Retinal pigment epithelial cell (primary cell): ENCODE measurements at regions not wholly inside any gene's neighbourhood (a gene's known extent, or its start where the extent isn't known, plus 50 kb on each side); places are given as distances from the start of the nearest gene placed in this dataset.

ENCODE experiments used
- DNase-seq: peaks from one replicate; pipeline ENCODE4 v3.0.0-alpha.2; 2010; ENCODE audit warnings: low read depth
- H3K4me3 ChIP-seq: 2 replicates; pipeline ENCODE4 v1.5.1; 2011; ENCODE audit warnings: mild to moderate bottlenecking, low read length, control low read depth, moderate library complexity
- TF ChIP-seq, protein P1 (sequence below): conservative IDR thresholded peaks from 2 replicates; pipeline ENCODE4 v1.5.1; 2011; ENCODE audit warnings: low read depth, low read length, control low read depth, inconsistent platforms

DNA sequence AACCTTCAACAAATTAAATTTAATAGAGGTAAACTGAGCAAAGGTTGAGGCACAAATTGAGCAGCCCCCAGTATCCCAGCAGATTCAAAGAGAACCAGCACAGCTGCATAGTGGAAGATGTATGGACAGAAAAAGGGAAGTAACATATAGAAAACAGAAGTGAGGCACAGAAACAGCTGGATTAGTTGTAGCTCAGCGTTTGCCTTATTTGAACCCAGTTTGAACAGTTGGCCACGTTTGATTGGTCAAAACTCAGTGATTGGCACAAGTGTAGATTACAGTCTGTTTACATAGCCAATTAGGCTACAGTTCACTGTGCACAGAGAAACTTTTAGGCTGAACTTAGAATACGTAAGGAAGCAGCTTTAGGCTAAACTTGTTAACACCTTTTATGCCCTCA is 315.5 kb downstream of the RMST start:
- TF ChIP-seq, protein P1, sequence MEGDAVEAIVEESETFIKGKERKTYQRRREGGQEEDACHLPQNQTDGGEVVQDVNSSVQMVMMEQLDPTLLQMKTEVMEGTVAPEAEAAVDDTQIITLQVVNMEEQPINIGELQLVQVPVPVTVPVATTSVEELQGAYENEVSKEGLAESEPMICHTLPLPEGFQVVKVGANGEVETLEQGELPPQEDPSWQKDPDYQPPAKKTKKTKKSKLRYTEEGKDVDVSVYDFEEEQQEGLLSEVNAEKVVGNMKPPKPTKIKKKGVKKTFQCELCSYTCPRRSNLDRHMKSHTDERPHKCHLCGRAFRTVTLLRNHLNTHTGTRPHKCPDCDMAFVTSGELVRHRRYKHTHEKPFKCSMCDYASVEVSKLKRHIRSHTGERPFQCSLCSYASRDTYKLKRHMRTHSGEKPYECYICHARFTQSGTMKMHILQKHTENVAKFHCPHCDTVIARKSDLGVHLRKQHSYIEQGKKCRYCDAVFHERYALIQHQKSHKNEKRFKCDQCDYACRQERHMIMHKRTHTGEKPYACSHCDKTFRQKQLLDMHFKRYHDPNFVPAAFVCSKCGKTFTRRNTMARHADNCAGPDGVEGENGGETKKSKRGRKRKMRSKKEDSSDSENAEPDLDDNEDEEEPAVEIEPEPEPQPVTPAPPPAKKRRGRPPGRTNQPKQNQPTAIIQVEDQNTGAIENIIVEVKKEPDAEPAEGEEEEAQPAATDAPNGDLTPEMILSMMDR: no peak
- no peak overlapping the region for H3K4me3 ChIP-seq
- no peak for DNase-seq

DNA sequence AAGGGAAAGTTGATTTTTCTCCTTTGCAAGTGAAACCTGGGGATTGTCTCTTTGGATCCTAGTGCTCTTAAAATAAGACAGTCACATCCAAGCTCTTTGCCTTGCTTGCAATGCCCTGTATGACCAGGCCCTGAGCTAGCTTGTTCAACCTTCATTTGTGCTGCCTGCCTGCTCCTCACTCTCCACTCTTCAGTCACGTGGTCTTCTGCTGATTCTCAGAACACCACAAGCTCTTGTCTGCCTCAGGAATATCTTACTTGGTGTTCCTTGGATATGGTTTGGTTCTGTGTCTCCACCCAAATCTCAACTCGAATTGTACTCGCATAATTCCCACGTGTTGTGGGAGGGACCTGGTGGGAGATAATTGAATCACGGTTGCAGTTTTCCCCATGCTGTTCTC is 318.7 kb downstream of the RMST start:
- TF ChIP-seq, protein P1: no peak
- DNase-seq: no peak
- H3K4me3 ChIP-seq: no peak overlapping the region

DNA sequence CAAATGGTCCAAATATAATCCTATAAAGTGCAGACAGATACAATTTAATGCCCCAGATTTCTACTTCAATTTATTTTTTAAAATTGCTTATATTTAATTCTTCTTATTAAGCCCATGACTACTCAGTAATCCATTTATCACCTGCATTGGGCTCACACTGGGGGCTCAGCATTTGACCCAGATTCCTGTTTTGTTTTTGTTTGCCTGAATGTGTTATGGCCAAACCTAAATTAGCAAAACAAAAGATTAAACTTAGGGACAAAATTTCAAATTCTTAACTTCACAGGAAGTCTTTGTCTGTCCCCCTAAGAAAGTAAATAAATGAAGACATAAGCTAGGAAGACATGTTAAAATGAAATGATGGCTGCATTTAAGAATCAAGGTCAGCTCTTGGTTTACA is 322.3 kb downstream of the RMST start:
- H3K4me3 ChIP-seq: no peak overlapping the region
- TF ChIP-seq, protein P1: no peak
- no peak for DNase-seq

DNA sequence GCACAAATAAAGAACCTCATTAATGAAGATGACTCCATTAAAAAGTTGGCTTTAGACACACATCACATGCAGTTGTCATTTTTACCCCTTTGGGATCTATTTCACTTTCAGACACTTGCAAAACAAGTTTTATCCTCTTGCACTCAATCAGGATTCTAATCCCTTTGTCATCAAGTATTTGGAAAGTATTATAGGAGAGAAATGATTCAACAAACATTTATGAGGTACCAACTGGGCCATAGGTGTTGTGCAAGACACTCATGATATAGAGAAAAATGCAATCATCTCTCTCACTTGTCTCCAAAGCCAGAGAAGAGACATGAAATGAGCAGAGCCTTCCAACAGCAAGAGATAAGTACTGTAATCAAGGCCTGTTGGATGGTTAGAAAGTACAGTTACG is 327.7 kb downstream of the RMST start:
- TF ChIP-seq, protein P1: no peak
- H3K4me3 ChIP-seq: no peak overlapping the region
- no peak for DNase-seq

DNA sequence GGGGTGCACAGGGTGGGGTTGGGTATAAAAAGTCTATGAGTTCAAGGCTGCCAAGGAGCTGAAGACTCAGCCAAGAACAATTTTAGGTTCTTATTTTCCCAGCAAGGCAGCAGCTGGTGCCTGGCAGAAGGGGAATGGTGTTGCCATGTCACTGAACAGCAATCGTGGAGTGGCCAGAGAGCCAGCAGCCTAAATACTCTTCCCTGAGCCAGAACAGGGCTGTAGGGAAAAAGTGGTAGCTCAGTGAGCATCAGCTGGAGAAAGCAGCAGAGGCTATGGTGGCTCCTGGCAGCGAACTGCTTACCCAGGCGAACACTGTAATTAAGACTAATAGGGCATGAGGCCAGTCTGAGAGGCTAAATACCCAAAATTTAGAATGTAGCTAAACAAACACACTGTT is 334.9 kb downstream of the RMST start:
- no peak for DNase-seq
- TF ChIP-seq, protein P1: no peak
- no peak overlapping the region for H3K4me3 ChIP-seq

DNA sequence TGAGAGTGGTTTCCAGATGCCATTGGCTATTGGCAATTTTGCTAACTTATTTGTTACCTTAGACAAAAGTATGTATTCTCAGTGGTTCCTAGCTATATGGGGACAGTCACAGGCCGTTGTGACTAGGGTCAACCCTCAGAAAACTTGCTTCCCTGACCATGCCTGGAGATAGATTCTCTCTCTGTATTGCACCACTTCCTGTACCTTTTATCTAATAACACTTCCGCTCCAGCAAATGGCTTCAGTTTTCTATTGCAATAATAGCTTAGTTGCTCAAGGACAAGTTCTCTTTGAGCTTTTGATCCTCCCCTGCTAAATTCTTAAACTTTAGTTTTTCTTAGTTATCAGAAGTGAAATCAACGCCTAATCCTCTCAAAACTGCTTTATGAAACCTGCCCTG is 338.0 kb downstream of the RMST start:
- no peak for DNase-seq
- TF ChIP-seq, protein P1: no peak
- H3K4me3 ChIP-seq: no peak overlapping the region

DNA sequence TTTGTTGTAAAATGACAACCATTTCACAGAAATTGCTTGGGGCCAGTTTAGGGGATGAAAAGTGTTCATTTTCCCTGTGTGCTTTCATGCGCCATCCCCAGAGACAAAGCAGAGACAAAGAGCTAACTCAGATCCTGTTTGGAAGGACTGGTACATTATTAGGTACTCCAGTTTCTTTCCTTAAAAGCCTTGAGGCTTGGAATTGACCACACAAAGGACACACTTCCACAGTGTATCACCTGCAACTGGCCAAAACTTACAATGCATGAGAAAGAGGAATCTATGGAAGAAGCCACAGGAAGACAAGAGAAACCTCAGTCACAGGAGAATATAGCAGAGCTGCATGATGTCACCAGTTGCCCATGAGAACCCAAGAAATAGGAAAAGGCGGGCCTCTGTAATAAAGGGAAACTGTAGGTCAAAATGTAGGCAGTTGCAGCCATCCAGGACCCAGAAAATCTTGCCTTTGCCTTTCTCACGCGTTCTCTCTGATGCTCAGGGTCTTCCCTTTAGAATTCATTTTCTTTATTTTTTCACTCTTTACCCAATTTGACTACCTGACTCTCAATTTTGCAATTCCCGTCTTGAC is 339.0 kb downstream of the RMST start:
- H3K4me3 ChIP-seq: no peak overlapping the region
- DNase-seq: no peak
- TF ChIP-seq, protein P1: no peak
